Fibroblast of lung (primary cell): ENCODE measurements at regions not wholly inside any gene's neighbourhood (a gene's known extent, or its start where the extent isn't known, plus 50 kb on each side); places are given as distances from the start of the nearest gene placed in this dataset.

Experiments used
- EZH2 ChIP-seq: IDR thresholded peaks from 2 replicates; pipeline ENCODE4 v1.5.1; 2012; ENCODE audit warnings: low read length, control low read depth, mild to moderate bottlenecking; ENCODE audit errors: missing control alignments
- TF ChIP-seq, protein P1 (sequence below), 2 donors: IDR thresholded peaks in 1 of 2; conservative IDR thresholded peaks in 1 of 2; 1 replicate in 1 of 2; 2 replicates in 1 of 2; pipeline ENCODE4 v1.5.1; 2011 to 2012; ENCODE audit warnings: low read length in 2 of 2, control low read depth in 1 of 2, inconsistent platforms in 1 of 2, low read depth in 1 of 2, mild to moderate bottlenecking in 1 of 2

- TF ChIP-seq, protein P1, sequence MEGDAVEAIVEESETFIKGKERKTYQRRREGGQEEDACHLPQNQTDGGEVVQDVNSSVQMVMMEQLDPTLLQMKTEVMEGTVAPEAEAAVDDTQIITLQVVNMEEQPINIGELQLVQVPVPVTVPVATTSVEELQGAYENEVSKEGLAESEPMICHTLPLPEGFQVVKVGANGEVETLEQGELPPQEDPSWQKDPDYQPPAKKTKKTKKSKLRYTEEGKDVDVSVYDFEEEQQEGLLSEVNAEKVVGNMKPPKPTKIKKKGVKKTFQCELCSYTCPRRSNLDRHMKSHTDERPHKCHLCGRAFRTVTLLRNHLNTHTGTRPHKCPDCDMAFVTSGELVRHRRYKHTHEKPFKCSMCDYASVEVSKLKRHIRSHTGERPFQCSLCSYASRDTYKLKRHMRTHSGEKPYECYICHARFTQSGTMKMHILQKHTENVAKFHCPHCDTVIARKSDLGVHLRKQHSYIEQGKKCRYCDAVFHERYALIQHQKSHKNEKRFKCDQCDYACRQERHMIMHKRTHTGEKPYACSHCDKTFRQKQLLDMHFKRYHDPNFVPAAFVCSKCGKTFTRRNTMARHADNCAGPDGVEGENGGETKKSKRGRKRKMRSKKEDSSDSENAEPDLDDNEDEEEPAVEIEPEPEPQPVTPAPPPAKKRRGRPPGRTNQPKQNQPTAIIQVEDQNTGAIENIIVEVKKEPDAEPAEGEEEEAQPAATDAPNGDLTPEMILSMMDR (conservative IDR thresholded peaks at IDR 0.05 in 1 of 2, IDR thresholded peaks at IDR 0.05 in 1 of 2; ENCODE audit: low read depth in 1 of 2, low read length in 2 of 2): no peak
- TF ChIP-seq EZH2: no peak
Measured at GRCh38 chr13:80469105-80469852, 128.4 kb upstream of the SPRY2 start.
